ENCODE measurements at regions not wholly inside any gene's neighbourhood (a gene's known extent, or its start where the extent isn't known, plus 50 kb on each side); places are given as distances from the start of the nearest gene placed in this dataset.

DNA sequence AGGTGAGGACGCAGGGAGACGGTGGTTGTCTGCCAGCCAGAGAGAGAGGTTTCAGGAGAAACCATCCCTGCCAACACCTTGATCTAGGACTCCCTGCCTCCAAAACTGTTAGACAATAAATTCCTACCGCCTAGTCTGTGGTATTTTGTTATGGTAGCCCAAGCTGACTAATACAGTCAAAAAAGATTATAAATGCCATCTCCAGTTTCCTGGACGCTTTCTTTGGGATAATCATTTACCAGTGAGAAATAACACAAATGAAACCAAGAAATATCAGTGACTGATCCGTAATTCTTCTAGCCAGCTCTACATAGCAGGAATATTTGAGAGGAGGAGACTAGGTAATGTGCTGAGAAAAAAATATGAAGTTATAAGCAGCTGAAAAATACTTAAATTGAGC lies 707.8 kb upstream of the LMCD1 start:
- FAIRE-seq = no peak

DNA sequence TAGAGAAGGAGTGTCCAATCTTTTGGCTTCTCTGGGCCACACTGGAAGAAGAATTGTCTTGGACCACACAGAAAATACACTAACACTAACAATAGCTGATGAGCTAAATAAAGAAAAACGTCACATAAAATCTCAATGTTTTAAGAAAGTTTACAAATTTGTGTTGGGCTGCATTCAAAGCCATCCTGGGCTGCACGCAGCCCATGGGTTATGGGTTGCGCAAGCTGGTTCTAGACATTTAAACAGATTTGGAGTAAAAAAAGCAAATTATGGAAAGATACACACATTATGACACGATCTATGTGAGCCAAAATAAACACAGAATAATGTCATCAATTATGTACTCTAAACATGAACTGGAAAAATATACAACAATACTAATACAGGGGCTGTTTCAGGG lies 703.3 kb upstream of the LMCD1 start:
- FAIRE-seq = no peak
- DNase-seq (ENCODE audit: extremely low spot score, insufficient read length, low read depth) = no peak

More for the DNA sequence above, 707.8 kb upstream of the LMCD1 start:
- DNase-seq (ENCODE audit: extremely low spot score, insufficient read length, low read depth) = no peak

DNA sequence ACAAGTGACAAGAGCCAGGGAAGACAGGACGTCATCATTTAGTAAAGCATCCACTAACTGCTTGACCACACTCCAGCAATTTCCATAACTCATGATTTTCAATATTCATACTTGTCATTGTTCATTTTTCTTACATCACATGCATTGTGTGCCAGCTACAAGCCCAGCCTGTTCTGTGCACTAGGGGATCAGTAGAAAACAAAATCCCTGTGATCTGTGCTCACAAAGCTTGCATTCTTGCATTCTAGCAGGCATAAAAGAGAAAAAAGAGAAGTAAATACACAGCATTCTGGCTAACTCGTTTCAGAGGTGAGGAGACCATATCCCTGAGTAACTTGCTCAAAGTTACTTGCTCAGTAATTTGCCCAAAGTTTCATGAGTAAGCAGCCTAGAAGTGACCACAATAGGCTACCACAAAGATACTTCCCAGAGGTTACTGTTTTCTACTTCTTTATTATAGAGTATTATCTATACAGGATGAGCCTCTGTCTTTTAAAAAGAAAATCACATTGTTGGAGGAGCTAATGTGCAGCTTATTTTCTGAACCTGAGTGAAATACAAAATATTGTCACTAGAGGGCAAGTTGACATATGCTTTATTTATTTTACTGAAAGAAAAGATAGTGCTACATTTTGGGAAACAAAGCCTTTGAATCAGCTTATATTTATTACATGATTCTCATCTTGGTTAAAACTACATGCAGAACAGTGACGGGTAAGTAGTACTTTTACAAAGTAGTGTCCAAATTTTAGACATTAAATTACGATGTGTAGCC lies 701.4 kb upstream of the LMCD1 start:
- DNase-seq (ENCODE audit: extremely low spot score, insufficient read length, low read depth) (no peak), FAIRE-seq (no peak)

DNA sequence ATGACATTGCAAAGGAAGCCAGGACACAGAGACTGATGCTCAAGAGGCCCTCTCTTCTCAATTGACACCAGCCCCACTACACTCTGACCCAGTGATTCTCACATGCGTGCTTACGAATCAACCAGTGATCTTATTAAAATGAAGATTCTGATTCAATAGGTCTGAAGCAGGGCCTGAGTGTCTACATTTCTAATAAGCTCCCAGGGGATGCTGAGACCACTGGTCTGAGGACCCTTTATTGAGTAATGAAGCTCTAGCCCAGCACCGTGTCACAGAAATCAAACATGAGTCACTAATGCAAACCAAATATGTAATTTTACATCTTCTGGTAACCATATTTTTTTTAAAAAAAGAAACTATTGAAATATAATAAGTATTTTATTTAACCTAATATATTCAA lies 689.1 kb upstream of the LMCD1 start:
- FAIRE-seq (no peak), DNase-seq (ENCODE audit: extremely low spot score, insufficient read length, low read depth) (no peak)

DNA sequence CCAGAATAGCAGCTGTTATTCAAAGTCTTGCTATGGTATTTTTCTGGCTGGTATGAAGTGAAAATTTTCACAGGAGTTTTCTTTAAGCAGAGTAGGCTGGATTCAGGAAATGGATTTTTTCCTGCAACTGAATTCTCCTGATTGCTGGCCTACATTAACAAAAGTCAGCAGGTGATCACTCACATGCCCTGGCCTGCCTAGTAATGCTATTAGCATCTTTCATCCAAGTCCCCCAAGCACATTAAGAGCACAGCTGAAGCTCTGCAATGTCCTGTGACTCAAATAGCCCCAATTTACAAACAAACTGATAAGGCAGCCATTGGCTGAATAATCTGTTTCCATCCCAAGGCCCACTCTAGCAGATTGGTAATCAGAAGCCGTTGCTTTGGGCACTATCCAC lies 688.3 kb upstream of the LMCD1 start:
- no peak for DNase-seq (ENCODE audit: extremely low spot score, insufficient read length, low read depth)
- FAIRE-seq = no peak

DNA sequence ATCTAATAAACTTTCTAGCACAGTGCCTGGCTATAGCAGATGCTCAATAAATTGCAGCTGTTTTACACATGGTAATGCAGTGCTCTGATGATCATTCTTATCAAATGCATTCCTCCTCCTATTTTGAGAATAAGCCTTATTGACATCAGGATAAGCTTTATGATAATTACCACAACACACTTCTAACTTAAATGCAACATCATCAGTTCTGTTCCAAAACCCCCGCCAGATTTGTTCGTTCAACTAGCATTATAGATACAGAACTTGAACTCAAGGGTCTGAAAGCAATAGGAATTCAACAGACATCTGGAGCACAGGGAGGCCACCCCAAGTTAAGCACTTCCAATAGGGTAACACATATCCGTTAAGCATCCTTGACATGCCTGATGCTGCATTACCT lies 684.4 kb upstream of the LMCD1 start:
- DNase-seq (ENCODE audit: extremely low spot score, insufficient read length, low read depth) (no peak), FAIRE-seq (no peak)

DNA sequence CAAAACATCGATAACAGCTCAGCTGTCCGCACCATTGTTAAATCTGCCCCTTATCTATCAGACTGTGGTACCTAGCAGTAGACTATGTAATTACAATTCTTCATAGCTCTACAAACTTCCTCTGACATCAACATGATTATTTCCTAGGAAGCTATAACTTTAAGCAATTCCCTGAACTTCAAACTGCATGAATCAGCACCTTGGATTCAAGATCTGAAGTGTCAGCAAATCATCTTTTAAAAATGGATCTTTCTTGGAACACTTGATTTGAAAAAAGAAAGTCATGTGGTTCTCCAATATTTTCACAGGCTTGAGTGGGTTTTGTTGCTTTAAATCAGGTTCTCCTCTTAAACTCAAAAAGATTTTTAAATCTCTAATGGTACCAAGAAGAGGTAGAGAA lies 680.7 kb upstream of the LMCD1 start:
- FAIRE-seq (no peak), DNase-seq (ENCODE audit: extremely low spot score, insufficient read length, low read depth) (no peak)

DNA sequence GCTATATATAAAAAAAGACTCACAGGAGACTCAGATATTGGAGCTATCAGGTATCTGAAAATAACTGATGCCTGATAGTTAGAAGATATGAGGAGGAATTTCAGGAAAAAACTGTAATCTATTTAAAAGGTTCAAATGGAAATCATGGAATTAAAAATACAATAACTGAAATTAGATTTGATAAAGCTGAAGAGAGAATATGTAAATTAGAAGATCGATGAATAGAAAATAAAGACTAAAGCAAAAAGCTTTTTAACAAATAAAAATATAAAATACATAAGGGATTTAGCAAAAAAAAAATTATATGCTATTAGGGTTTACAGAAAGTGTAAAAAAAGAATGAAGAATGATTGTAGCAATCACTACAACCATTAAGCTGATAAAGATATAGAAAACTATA lies 679.8 kb upstream of the LMCD1 start:
- FAIRE-seq = no peak
- DNase-seq (ENCODE audit: extremely low spot score, insufficient read length, low read depth) = no peak

DNA sequence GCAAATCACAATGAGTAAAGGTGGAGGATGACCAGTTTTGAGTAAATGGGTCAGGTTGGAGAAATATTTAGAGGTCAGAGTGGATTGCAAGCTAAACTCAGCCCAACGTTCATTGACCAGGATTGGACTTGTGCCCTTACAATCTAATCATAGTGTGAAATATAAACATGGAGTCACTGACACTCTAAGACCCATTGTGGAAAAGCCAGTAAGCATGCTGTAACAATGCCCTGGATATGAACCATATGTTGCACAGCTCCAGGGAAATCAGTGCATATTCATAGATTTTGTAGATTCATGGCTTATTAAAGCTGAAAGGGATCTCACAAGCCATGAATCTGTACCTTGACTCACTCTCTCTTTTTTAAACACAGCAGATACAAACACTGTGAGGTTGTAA lies 660.2 kb upstream of the LMCD1 start:
- DNase-seq (ENCODE audit: extremely low spot score, insufficient read length, low read depth) (no peak), FAIRE-seq (no peak)

DNA sequence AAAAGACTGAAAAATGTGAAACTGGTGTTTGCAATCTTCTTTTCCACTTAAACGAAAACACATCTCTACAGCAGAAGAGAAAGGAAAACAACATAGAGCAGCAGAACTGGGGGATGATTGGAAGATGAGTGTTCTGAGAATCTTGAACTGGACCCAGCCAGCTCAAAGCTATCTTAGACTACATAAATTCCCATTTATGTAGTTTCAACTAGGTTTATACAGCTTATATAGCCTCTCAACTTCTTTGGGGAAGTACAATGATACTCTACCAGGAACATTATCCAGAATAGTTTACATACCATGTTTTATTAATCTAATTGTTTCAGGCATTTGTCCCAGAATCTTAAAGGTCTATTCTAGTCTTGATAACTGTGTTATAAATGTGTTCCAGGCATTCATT lies 658.2 kb upstream of the LMCD1 start:
- DNase-seq (ENCODE audit: extremely low spot score, insufficient read length, low read depth) (no peak), FAIRE-seq (no peak)

DNA sequence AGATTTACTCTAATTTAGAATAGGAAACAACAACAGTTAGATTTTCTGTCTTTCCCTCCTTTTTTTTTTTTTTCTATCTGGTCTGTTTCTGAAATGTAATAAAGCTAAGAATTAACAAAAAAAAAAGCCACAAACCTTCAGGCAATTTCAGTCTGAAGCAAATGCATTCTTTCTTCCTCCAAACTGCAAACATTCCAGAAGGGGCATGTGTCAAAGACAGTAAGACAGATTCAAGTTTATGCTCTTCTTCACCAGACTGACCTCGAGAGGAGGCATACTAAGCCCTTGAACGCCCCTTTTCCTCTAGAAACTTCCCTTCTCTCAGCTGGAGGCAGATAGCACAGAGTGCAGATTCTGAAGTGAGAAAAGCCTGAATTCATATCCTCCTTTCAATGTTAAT lies 654.6 kb upstream of the LMCD1 start:
- DNase-seq (ENCODE audit: extremely low spot score, insufficient read length, low read depth) (no peak), FAIRE-seq (no peak)

DNA sequence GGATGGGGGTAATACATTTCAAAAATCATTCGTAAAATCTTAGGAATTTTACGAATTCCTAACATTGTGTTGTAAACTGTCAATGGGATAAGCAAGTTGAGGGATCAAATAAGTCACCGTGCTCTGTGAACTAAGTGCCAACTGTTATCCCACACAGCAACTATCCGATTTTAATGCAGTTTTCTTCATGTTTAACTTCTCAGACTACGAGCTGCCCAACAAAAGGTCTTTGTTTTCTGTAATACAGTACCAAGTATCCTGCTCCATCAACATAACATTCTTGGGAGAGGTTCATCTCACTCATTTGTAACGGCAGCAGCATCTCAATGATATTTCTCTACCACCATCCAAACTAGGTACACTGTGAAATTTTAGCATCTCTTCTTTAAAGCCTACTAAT lies 654.1 kb upstream of the LMCD1 start:
- FAIRE-seq (no peak), DNase-seq (ENCODE audit: extremely low spot score, insufficient read length, low read depth) (no peak)

DNA sequence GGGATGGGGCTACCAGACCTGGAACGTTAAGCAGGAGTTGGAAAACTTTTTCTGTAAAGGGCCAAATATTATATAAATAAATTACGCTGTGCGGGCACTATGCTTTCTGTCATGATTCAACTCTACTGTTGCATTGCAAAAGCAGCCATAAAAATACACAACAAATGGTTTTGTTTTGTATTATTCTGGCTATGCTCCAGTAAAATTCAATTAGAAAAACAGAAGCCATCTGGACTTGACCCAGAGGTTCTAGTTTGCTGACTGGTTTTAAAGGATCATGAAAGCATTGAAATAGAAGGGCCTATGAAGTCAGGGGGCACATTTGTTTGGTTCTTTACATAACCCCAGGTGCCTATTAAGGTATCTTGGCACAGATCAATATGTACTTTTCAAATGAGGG lies 647.4 kb upstream of the LMCD1 start:
- DNase-seq (ENCODE audit: extremely low spot score, insufficient read length, low read depth) (no peak), FAIRE-seq (no peak)

DNA sequence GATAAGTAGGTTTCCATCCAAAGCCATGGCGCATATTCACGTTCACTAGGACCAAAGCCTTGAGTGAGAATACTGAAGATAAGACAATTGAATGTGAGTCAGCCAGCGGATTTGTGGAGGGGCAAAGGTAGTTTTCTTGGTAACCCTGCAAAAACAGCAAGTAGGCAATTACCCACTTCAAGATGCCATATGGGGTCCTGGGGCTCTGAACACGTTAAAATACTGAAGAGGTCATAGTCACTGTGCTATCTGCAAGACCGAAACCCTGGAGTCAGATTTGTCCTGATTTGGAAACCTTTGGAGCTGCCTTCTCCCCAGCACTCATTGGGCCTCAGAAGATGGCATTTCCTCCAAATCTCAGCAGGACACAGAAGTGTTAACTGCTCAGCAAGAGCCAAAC lies 646.9 kb upstream of the LMCD1 start:
- FAIRE-seq = no peak
- no peak for DNase-seq (ENCODE audit: extremely low spot score, insufficient read length, low read depth)

DNA sequence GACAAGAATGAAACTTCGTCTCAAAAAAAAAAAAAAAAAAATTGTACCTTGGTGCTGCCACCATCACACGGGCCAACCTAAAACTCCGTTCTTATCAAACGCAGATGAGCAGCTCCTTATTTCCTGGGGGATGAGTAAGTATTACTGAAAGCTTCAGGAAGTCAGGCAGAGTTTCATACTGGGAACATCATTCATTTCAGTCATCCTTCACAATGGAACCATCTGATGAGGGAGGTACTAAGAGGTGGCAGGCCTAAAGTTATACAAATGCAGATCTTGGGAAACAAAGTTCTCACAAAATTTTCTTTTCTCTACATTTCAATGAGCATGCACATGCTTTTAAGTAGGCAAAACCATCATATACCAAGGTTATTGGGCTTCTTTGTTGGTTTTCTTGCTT lies 636.0 kb upstream of the LMCD1 start:
- no peak for DNase-seq (ENCODE audit: extremely low spot score, insufficient read length, low read depth)
- no peak for FAIRE-seq

DNA sequence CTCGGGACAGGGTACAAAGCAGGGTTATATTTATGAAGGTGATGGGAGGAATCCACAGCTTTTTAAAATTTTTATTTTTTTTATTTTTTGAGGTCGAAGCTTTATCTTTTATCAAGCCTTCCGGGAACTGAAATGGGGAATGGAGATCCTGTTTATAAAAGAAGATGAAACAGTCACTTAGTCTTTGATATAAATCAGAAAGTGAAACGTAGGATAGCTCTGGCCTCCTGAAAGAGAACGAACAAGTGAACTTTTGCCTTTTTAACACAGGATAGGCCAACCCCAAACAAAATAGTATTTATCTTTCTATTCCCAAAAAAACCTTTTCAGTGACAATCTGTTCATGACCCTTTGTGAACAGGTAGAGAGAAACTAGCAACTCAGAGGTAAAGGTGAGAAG lies 634.0 kb upstream of the LMCD1 start:
- FAIRE-seq (no peak), DNase-seq (ENCODE audit: extremely low spot score, insufficient read length, low read depth) (no peak)

DNA sequence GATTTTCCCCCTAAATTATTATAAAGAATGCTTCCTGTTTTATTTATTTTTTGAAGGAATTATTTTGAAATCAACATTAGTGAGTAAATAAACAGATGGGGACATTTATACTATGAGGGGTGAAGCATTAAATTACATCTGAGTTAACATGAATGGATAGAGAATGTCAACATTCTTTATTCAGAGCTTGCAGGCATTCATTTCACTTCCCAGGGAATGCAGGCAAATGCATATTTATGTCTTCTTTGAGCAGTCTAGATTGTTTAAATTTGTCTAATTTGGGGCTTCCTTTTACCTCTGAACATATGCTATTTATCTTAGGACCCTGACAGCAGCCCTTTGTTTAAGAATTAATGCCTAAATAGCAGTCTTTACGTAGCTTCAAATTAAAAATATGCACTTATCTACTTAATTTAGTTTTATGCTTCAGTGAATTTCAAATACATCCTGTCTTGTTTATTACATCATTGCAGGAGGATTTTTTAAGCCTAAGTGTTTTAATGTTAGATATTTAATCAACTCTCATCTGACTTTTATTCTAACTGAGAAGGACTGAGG lies 630.5 kb upstream of the LMCD1 start:
- DNase-seq (ENCODE audit: extremely low spot score, insufficient read length, low read depth) (no peak), FAIRE-seq (no peak)

DNA sequence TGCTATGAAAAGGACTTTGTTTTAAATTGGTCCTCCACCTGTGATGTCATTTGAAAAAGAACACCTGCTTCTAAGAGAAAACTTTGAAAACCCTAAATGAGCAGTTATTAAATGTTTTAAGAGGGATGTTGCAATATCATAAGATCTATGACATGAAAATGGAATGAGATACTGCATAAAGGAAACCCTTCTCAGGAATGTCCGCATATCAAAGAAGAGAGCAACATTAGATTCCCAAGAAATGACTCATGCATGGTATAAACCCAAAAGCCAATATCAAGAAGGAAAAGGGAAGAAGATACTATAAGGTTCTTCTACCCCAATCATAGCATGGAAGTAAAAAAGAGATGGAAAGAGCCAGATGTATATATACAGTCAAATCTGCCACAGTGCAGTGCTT lies 627.5 kb upstream of the LMCD1 start:
- no peak for DNase-seq (ENCODE audit: extremely low spot score, insufficient read length, low read depth)
- FAIRE-seq = no peak

DNA sequence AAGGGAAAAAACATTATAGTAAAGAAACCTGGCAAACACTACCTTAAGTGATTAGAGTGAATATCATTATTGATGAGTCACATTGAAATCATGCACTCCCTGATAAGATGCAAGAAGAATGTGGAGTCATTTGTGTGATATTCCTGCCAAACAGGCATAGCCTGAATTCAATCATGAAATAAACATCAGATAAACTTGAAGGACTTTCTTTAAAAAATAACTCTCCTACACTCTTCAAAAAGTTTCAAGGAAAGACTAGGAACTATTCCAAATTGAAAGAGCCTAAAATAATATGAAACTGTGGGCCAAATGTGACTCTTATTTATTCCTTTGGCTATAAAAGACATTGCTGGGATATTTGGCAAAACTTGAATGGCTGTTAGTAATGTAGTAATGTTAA lies 625.7 kb upstream of the LMCD1 start:
- FAIRE-seq (no peak), DNase-seq (ENCODE audit: extremely low spot score, insufficient read length, low read depth) (no peak)

DNA sequence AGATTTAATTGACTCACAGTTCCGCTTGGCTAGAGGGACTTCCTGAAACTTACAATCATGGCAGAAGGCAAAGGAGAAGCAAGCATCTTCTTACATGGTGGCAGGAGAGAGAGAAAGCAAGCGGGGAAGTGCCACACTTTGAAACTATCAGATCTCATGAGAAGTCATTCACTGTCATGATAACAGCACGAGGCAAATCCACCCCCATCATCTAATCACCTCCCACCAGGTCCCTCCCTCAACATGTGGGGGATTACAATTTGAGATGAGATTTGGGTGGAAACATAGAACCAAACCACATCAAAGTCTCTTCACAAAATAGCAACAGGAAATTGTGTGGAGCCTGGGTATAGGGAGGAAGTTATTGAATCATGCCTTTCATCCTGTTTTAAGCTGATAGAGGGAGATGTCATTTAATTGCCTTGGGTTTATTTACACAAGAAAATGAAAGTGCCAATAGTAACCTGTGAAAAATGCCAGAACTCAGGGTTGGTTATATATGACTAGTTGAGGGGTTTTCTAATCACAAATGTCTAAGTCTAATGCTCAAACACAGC lies 624.8 kb upstream of the LMCD1 start:
- FAIRE-seq (no peak), DNase-seq (ENCODE audit: extremely low spot score, insufficient read length, low read depth) (no peak)

DNA sequence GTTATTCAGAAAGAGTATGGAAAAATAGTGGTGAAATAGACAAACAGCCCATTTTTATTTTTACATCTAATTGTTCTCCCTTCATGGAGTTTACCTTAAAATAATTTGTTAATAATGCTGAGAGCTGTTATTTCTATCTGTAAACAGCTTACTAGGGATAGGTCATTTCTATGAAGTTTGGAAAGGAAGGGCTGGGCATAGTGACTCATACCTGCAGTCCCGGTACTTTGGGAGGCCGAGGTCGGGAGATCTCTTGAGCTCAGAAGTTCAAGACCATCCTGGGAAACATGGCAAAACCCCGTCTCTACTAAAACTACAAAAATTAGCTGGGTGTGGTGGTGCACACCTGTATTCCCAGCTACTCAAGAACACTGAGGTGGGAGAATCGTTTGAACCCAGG lies 624.3 kb upstream of the LMCD1 start:
- DNase-seq (ENCODE audit: extremely low spot score, insufficient read length, low read depth) = no peak
- FAIRE-seq = no peak

DNA sequence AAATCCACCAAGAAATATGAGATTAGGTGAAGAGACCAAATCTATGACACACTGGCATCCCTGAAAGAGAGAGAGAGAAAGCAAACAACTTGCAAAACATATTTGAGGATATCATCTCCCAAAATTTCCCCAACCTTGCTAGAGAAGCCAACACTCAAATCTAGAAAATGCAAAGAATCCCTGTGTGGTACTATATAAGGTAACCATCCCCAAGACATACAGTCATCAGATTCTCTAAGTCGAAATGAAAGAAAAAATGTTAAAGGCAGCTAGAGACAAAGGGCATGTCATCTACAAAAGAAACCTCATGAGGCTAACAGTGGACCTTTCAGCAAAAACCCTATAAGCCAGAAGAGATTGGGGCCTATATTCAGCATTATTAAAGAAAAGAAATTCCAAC lies 622.1 kb upstream of the LMCD1 start:
- FAIRE-seq (no peak), DNase-seq (ENCODE audit: extremely low spot score, insufficient read length, low read depth) (no peak)

All from GM18507 (cell line).